ENCODE measurements at regions not wholly inside any gene's neighbourhood (a gene's known extent, or its start where the extent isn't known, plus 50 kb on each side); places are given as distances from the start of the nearest gene placed in this dataset.

DNA sequence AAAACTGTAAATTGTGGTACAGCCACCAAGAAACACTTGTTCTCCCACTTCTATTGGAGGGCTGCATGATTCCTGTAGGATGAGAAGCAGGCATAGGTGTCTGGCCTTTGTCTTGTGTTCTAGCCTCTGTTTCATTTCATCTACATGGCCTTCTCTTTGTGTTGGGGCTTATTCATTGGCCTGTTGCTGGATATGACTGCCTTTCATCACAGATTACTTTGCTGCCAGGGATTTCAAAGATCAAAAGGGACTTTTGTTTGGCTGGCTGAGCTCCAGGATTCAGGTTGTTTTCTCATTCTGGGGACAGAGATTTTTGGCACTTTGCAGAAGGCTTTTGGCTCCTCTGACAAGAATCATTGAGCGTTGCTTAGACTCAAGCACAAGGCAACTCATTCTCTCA is 803.8 kb upstream of the TSPY4 start:
- TF ChIP-seq, protein P1, sequence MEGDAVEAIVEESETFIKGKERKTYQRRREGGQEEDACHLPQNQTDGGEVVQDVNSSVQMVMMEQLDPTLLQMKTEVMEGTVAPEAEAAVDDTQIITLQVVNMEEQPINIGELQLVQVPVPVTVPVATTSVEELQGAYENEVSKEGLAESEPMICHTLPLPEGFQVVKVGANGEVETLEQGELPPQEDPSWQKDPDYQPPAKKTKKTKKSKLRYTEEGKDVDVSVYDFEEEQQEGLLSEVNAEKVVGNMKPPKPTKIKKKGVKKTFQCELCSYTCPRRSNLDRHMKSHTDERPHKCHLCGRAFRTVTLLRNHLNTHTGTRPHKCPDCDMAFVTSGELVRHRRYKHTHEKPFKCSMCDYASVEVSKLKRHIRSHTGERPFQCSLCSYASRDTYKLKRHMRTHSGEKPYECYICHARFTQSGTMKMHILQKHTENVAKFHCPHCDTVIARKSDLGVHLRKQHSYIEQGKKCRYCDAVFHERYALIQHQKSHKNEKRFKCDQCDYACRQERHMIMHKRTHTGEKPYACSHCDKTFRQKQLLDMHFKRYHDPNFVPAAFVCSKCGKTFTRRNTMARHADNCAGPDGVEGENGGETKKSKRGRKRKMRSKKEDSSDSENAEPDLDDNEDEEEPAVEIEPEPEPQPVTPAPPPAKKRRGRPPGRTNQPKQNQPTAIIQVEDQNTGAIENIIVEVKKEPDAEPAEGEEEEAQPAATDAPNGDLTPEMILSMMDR (IDR thresholded peaks at IDR 0.05) = no peak
- TF ChIP-seq EZH2 (IDR thresholded peaks at IDR 0.05; ENCODE audit: borderline replicate concordance, insufficient read depth, low read depth, low read length, poor library complexity, severe bottlenecking) = no peak
